Retina (tissue), 1 donor: ENCODE measurements at regions not wholly inside any gene's neighbourhood (a gene's known extent, or its start where the extent isn't known, plus 50 kb on each side); places are given as distances from the start of the nearest gene placed in this dataset.

Experiments
- DNase-seq: peaks from one replicate; pipeline ENCODE4 v3.0.0-alpha.2; 2016

GRCh38 chr2:138177693-138178092, 213.4 kb downstream of the HNMT start:
- no peak for DNase-seq

GRCh38 chr2:138180692-138181386, 216.6 kb downstream of the HNMT start:
- no peak for DNase-seq

GRCh38 chr2:138182250-138182936, 218.1 kb downstream of the HNMT start:
- no peak for DNase-seq

- DNase-seq = no peak
Observed at GRCh38 chr2:138182937-138183312, 218.7 kb downstream of the HNMT start.

GRCh38 chr2:138183705-138184104, 219.4 kb downstream of the HNMT start:
- DNase-seq = no peak

GRCh38 chr2:138184428-138184827, 220.2 kb downstream of the HNMT start:
- DNase-seq = no peak

GRCh38 chr2:138185827-138186226, 221.6 kb downstream of the HNMT start:
- no peak for DNase-seq

- no peak for DNase-seq
Observed at GRCh38 chr2:138187221-138187620, 222.9 kb downstream of the HNMT start.

- DNase-seq = no peak
Observed at GRCh38 chr2:138190999-138191398, 226.7 kb downstream of the HNMT start.

GRCh38 chr2:138193416-138194213, 229.3 kb downstream of the HNMT start:
- DNase-seq = no peak

GRCh38 chr2:138201286-138201685, 237.0 kb downstream of the HNMT start:
- DNase-seq = no peak

GRCh38 chr2:138202762-138203161, 238.5 kb downstream of the HNMT start:
- no peak for DNase-seq

- no peak for DNase-seq
Observed at GRCh38 chr2:138205281-138205680, 241.0 kb downstream of the HNMT start.

- DNase-seq = no peak
Observed at GRCh38 chr2:138207074-138207930, 243.0 kb downstream of the HNMT start.

- no peak for DNase-seq
Observed at GRCh38 chr2:138209009-138209408, 244.7 kb downstream of the HNMT start.

- DNase-seq = peak; percentile 23
Observed at GRCh38 chr2:138210487-138210886, 246.2 kb downstream of the HNMT start.

- DNase-seq = no peak
Observed at GRCh38 chr2:138212434-138212833, 248.2 kb downstream of the HNMT start.

- DNase-seq = no peak
Observed at GRCh38 chr2:138213084-138213483, 248.8 kb downstream of the HNMT start.

GRCh38 chr2:138213624-138214023, 249.4 kb downstream of the HNMT start:
- DNase-seq = no peak

GRCh38 chr2:138215958-138216357, 251.7 kb downstream of the HNMT start:
- no peak for DNase-seq

GRCh38 chr2:138217975-138218374, 253.7 kb downstream of the HNMT start:
- DNase-seq = no peak

GRCh38 chr2:138218397-138218796, 254.1 kb downstream of the HNMT start:
- no peak for DNase-seq

- peak; percentile 12 for DNase-seq
Observed at GRCh38 chr2:138219961-138220360, 255.7 kb downstream of the HNMT start.
